GM18909 (cell line): ENCODE measurements at regions not wholly inside any gene's neighbourhood (a gene's known extent, or its start where the extent isn't known, plus 50 kb on each side); places are given as distances from the start of the nearest gene placed in this dataset.

Source experiments
- ATAC-seq: cut with Tn5 transposase; IDR thresholded peaks from one replicate; pipeline ENCODE4 v1.9.1; 2021; ENCODE audit warnings: mild to moderate bottlenecking; ENCODE audit not compliant: unreplicated experiment, poor library complexity

- ATAC-seq = no peak
These were observed 182.1 kb upstream of the SHH start for GRCh38 chr7:155994279-155994811.

GRCh38 chr7:155993420-155994278 lies 181.4 kb upstream of the SHH start:
- ATAC-seq = no peak

GRCh38 chr7:155992974-155993373 lies 180.7 kb upstream of the SHH start:
- ATAC-seq = no peak

- no peak for ATAC-seq
These were observed 180.3 kb upstream of the SHH start for GRCh38 chr7:155992538-155992937.

GRCh38 chr7:155992107-155992506 lies 179.8 kb upstream of the SHH start:
- ATAC-seq = no peak

- ATAC-seq = no peak
These were observed 179.2 kb upstream of the SHH start for GRCh38 chr7:155991470-155991869.

- no peak for ATAC-seq
These were observed 176.2 kb upstream of the SHH start for GRCh38 chr7:155988416-155988815.

GRCh38 chr7:155987681-155988235 lies 175.5 kb upstream of the SHH start:
- no peak for ATAC-seq

- ATAC-seq = no peak
These were observed 174.4 kb upstream of the SHH start for GRCh38 chr7:155986497-155987160.

GRCh38 chr7:155985518-155986250 lies 173.4 kb upstream of the SHH start:
- ATAC-seq = no peak

GRCh38 chr7:155984609-155985405 lies 172.5 kb upstream of the SHH start:
- no peak for ATAC-seq

GRCh38 chr7:155984028-155984580 lies 171.8 kb upstream of the SHH start:
- ATAC-seq = no peak

GRCh38 chr7:155983176-155983815 lies 171.0 kb upstream of the SHH start:
- no peak for ATAC-seq

GRCh38 chr7:155981703-155982102 lies 169.4 kb upstream of the SHH start:
- ATAC-seq = no peak

GRCh38 chr7:155980841-155981240 lies 168.6 kb upstream of the SHH start:
- ATAC-seq = no peak

GRCh38 chr7:155979994-155980393 lies 167.7 kb upstream of the SHH start:
- no peak for ATAC-seq

- no peak for ATAC-seq
These were observed 167.3 kb upstream of the SHH start for GRCh38 chr7:155979566-155979965.

- ATAC-seq = no peak
These were observed 163.2 kb upstream of the SHH start for GRCh38 chr7:155975490-155975889.
